VCaP (cell line): ENCODE measurements at regions not wholly inside any gene's neighbourhood (a gene's known extent, or its start where the extent isn't known, plus 50 kb on each side); places are given as distances from the start of the nearest gene placed in this dataset.

Experiments used
- H3K27ac ChIP-seq: fragments of 450-650 bp; 2 replicates; pipeline ENCODE4 v1.5.1; 2017
- TF ChIP-seq, protein P1 (sequence below): fragments of 450-650 bp; conservative IDR thresholded peaks from 2 replicates; pipeline ENCODE4 v1.5.1; 2017; ENCODE audit warnings: mild to moderate bottlenecking, moderate library complexity

DNA sequence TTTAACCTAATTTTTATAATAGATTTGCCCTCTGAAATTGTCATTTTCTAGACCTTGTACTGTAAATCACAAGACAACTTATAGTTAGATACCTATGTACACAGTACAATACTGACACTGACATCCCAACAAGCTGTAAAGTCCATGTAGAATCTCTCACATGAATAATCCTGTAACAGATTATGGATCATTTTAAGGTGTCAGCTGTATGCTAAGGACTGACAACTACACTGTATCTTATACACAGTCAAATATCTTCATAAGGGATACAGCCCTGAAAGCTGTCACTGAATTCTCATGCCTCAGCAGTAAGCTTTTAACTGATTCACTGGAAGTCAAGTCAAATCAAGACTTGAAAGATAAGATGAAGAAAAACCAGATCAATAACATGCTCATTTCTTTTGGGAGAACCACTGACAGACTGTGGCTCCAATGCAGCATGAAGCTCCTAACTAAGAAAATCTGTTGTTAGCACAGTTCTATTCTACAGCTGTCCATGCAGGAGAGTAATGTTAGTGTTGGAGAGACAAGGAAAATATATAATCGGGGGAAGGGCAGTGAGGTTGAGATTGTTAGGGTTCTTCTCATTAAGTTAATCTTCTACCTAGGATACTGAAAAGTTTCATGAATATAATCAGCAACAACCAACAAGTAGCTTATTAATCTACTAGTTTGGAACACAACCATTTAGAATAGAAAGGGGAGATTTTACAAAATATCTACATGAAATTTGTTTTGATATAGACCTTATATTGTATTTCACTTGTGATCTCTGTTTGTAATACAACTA lies 612.0 kb downstream of the PCDH18 start:
- TF ChIP-seq, protein P1, sequence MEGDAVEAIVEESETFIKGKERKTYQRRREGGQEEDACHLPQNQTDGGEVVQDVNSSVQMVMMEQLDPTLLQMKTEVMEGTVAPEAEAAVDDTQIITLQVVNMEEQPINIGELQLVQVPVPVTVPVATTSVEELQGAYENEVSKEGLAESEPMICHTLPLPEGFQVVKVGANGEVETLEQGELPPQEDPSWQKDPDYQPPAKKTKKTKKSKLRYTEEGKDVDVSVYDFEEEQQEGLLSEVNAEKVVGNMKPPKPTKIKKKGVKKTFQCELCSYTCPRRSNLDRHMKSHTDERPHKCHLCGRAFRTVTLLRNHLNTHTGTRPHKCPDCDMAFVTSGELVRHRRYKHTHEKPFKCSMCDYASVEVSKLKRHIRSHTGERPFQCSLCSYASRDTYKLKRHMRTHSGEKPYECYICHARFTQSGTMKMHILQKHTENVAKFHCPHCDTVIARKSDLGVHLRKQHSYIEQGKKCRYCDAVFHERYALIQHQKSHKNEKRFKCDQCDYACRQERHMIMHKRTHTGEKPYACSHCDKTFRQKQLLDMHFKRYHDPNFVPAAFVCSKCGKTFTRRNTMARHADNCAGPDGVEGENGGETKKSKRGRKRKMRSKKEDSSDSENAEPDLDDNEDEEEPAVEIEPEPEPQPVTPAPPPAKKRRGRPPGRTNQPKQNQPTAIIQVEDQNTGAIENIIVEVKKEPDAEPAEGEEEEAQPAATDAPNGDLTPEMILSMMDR: no peak
- no peak overlapping the region for H3K27ac ChIP-seq

- TF ChIP-seq, protein P1: no peak
- no peak overlapping the region for H3K27ac ChIP-seq
Observed at GRCh38 chr4:136918772-136919171, 613.5 kb downstream of the PCDH18 start.

DNA sequence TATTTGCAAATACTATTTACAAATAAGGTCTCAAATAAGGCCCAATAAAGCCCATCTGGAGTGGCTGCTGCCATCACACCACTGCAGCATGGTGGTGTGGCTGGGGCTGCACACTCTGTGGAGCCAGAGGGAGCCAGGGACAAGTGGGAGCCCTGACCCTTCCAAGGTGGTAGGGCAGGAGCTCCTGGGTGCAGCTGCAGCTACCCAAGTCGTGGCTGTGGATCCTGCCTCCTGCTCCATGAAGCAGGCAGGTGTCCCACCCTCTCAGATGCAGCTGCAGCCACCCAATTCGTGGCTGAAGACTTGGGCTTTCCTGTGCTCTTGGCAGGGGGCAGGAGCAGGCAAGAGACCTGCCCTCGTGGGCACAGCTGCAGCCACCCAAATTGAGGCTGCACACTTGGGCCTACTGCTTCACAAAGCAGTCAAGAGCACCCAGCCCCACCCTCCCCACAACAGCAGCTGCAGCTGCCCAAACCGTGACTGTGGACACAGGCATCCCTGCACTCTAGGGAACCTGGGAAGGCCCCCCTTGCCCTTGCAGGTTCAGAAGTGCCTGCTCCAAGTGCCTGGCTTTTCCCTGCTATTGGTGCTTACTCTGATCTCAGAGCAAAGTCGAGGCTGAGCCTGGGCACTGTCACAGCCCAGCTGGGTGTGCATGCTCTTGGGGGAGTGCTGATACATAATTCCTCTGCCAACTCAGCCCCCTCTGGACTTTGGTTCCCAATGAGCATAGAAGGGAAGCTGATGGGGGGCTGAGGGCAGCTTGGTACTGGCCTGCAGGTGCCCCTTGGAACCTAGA lies 614.8 kb downstream of the PCDH18 start:
- no peak overlapping the region for H3K27ac ChIP-seq
- TF ChIP-seq, protein P1: no peak

- TF ChIP-seq, protein P1: no peak
- no peak overlapping the region for H3K27ac ChIP-seq
Observed at GRCh38 chr4:136909626-136910025, 622.7 kb downstream of the PCDH18 start.

DNA sequence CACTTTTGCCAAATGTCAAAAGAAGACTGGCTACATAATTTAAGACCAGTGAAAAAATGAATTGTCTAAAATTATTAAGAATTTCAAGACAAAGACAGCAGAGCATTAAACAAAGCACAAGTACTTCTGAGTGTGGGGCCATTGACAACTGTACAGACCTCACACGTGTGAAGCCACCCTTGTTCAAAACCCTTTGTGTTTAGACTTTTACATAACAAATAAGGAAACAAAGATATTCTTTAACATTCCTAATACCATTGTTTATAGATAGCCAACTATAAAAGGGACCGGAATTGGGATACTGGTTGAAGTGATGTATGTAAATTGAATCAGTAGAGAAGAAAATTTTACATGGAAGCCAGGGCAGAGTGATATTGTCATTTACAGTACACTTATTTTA lies 624.2 kb downstream of the PCDH18 start:
- H3K27ac ChIP-seq: no peak overlapping the region
- TF ChIP-seq, protein P1: no peak

GRCh38 chr4:136900696-136901095 lies 631.6 kb downstream of the PCDH18 start:
- no peak overlapping the region for H3K27ac ChIP-seq
- TF ChIP-seq, protein P1: no peak

- TF ChIP-seq, protein P1: no peak
- H3K27ac ChIP-seq: no peak overlapping the region
Observed at GRCh38 chr4:136898590-136899248, 633.6 kb downstream of the PCDH18 start.
